Bronchial epithelial cell (primary cell): ENCODE measurements at regions not wholly inside any gene's neighbourhood (a gene's known extent, or its start where the extent isn't known, plus 50 kb on each side); places are given as distances from the start of the nearest gene placed in this dataset.
"Not testable (repeated sequence)": the region's sequence is repeated elsewhere in the genome, so short reads cannot be mapped to it uniquely, and the experiment has no call there.

Source experiments
- DNase-seq: peaks from one replicate; pipeline ENCODE4 v3.0.0-alpha.2; 2010; ENCODE audit warnings: low read depth
- FAIRE-seq: peaks from 2 replicates; lab custom pipeline; 2011; peaks lifted over from hg19 to GRCh38; lab: Jason Lieb, UNC
- H3K27me3 ChIP-seq: 2 replicates; pipeline ENCODE4 v1.5.1; 2011; ENCODE audit warnings: low read length; ENCODE audit not compliant: control insufficient read depth, insufficient read depth
- H3K36me3 ChIP-seq: 2 replicates; pipeline ENCODE4 v1.5.1; 2011; ENCODE audit warnings: low read length; ENCODE audit not compliant: control insufficient read depth, insufficient read depth
- H3K4me3 ChIP-seq: 2 replicates; pipeline ENCODE4 v1.5.1; 2011; ENCODE audit warnings: mild to moderate bottlenecking, low read depth, low read length, control low read depth
- TF ChIP-seq, protein P1 (sequence below): IDR thresholded peaks from 2 replicates; pipeline ENCODE4 v1.5.1; 2011; ENCODE audit warnings: mild to moderate bottlenecking, moderate library complexity, low read length, control low read depth, inconsistent platforms; ENCODE audit not compliant: insufficient read depth, severe bottlenecking

GRCh38 chrX:19237901-19238300 is 105.8 kb upstream of the PDHA1 start:
- Histone ChIP-seq H3K4me3 (no peak overlapping the region), H3K27me3 (no peaks in the 10 kb centered on the region), H3K36me3 (no peaks in the 10 kb centered on the region)
- FAIRE-seq (no peak), DNase-seq (no peak)
- TF ChIP-seq, protein P1, sequence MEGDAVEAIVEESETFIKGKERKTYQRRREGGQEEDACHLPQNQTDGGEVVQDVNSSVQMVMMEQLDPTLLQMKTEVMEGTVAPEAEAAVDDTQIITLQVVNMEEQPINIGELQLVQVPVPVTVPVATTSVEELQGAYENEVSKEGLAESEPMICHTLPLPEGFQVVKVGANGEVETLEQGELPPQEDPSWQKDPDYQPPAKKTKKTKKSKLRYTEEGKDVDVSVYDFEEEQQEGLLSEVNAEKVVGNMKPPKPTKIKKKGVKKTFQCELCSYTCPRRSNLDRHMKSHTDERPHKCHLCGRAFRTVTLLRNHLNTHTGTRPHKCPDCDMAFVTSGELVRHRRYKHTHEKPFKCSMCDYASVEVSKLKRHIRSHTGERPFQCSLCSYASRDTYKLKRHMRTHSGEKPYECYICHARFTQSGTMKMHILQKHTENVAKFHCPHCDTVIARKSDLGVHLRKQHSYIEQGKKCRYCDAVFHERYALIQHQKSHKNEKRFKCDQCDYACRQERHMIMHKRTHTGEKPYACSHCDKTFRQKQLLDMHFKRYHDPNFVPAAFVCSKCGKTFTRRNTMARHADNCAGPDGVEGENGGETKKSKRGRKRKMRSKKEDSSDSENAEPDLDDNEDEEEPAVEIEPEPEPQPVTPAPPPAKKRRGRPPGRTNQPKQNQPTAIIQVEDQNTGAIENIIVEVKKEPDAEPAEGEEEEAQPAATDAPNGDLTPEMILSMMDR: no peak

DNA sequence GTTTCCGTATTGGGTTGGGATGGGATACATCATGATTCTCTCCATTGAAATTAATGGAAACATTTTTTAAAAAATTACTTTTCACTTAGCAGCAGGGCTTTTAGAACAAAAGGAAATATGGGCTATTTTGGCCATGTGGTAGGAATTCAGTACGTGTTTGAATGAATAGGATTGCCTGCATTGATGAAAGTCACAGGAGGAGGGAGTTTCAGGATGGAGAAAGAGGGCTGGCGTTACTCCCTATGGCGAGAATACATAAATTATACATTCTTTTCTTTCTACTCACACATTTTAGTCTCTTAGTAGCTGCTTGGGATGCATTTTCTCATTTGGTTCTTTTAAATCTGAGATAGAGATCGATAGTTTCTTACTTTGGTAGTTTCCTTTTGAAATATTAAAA is 100.3 kb upstream of the PDHA1 start:
- TF ChIP-seq, protein P1: no peak
- DNase-seq (no peak), FAIRE-seq (no peak)
- no peaks in the 10 kb centered on the region for H3K36me3 ChIP-seq
- H3K4me3 ChIP-seq: no peak overlapping the region
- H3K27me3 ChIP-seq: no peaks in the 10 kb centered on the region

- not testable (repeated sequence) for DNase-seq, H3K36me3 ChIP-seq, H3K4me3 ChIP-seq, FAIRE-seq, H3K27me3 ChIP-seq
These were observed 98.8 kb upstream of the PDHA1 start for GRCh38 chrX:19244921-19245320.

DNA sequence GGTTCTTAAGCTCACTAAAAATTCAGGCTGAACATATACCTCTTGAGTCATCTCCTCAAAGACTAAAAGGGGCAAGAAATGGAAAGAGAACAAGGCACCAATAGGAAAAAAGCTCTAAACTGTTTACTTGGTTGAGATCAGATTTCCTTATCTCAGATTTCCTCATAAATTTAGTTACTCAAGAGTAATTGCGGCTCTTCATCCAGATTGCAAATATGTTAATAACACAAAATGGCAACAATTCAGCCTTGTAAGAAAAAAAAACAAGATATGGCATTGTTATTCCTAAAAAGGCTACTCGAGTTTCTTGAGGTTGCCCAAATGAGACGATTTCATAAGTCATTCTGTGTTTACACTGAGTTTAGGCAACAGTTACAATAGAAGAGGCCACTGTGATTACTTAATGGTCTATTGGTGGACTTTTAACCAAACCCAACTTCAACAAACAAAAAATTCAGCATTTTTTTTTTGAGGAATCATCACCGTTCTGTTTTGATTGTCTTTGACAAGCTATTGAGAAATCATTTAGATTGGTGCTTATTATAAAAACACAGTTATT is 97.9 kb upstream of the PDHA1 start:
- FAIRE-seq (no peak), DNase-seq (no peak)
- H3K36me3 ChIP-seq: no peaks in the 10 kb centered on the region
- TF ChIP-seq, protein P1: no peak
- no peak overlapping the region for H3K4me3 ChIP-seq
- no peaks in the 10 kb centered on the region for H3K27me3 ChIP-seq

GRCh38 chrX:19256986-19257385 is 86.7 kb upstream of the PDHA1 start:
- no peak for FAIRE-seq
- Histone ChIP-seq H3K4me3 (no peak overlapping the region), H3K36me3 (no peaks in the 10 kb centered on the region), H3K27me3 (no peaks in the 10 kb centered on the region)
- DNase-seq: no peak
- TF ChIP-seq, protein P1: no peak

DNA sequence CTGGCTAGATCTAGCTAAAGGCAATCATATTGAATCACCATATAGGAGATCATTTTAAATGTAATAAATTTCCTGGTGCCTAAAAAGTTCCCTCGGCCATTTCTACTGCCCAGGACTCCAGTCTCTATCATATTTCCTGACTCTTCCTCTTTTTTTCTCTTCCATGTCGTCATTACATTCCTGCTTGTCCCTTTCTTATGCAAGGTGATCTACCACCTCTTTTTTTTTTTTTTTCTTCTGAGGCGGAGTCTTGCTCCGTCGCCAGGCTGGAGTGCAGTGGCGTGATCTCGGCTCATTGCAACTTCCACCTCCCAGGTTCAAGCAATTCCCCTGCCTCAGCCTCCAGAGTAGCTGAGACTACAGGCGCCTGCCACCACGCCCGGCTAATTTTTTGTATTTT is 82.7 kb upstream of the PDHA1 start:
- DNase-seq, FAIRE-seq, H3K36me3 ChIP-seq, H3K27me3 ChIP-seq, H3K4me3 ChIP-seq: not testable (repeated sequence)

DNA sequence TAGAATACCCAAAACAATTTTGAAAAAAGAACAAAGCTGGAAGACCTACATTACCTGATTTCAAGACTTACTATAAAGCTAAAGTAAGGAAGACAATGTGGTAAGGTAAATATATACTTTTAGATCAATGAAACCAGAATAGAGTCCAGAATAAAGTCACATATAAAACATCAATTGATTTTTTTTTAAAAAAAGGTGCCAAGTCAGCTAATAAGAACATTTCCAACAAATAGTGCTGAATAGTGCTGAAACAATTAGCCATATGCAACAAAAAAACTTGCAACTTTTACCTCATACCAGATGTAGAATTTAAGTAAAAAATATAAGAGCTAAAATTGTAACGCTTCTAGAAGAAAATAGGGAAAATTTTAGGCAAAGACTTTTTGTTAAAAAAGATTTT is 73.0 kb upstream of the PDHA1 start:
- no peaks in the 10 kb centered on the region for H3K36me3 ChIP-seq
- FAIRE-seq: no peak
- TF ChIP-seq, protein P1: no peak

More for the DNA sequence above, 73.0 kb upstream of the PDHA1 start:
- H3K4me3 ChIP-seq: no peak overlapping the region
- no peaks in the 10 kb centered on the region for H3K27me3 ChIP-seq
- DNase-seq: no peak
